SK-N-SH (cell line): ENCODE measurements at regions not wholly inside any gene's neighbourhood (a gene's known extent, or its start where the extent isn't known, plus 50 kb on each side); places are given as distances from the start of the nearest gene placed in this dataset.
A peak's percentile ranks its signal among the peaks of the same experiment; 100 is the strongest.

Experiments used
- CTCF ChIA-PET: fragments of 300-600, 350-600 bp; formaldehyde crosslinking; extraction: SDS; loops from one replicate; lab custom pipeline; 2021; lab: Yijun Ruan, JAX
- POLR2A ChIA-PET: fragments of 350-600 bp; sonication (Branson Sonifier 250); formaldehyde crosslinking; extraction: SDS; loops from one replicate; lab custom pipeline; 2020; ENCODE audit warnings: antibody characterized with exemption, inconsistent platforms; lab: Yijun Ruan, JAX
- DNase-seq: peaks from one replicate; pipeline ENCODE4 v3.0.0; 2012
- H2AFZ ChIP-seq: fragments of 200-600 bp; sonication (generic); 2 replicates; pipeline ENCODE4 v1.8.1; 2016; ENCODE audit warnings: antibody characterized with exemption, mild to moderate bottlenecking, low read depth
- H3F3A ChIP-seq: fragments of 200-600 bp; sonication (generic); replicated peaks from 2 replicates; pipeline ENCODE3; 2016; ENCODE audit warnings: antibody characterized with exemption, mild to moderate bottlenecking; ENCODE audit not compliant: insufficient read depth
- H3K27ac ChIP-seq, 2 experiments: fragments of 200-500 bp in 1 of 2; fragments of 200-600 bp in 1 of 2; sonication (Bioruptor generic) in 1 of 2; sonication (generic), shearing (Covaris generic) in 1 of 2; 2 replicates each; pipeline versions ENCODE4 v1.5.1 to v1.6.1; 2014 to 2016; ENCODE audit warnings: low read depth in 2 of 2, inconsistent platforms in 1 of 2, low read length in 1 of 2, mild to moderate bottlenecking in 1 of 2, mixed read lengths in 1 of 2
- H3K27me3 ChIP-seq: fragments of 200-600 bp; sonication (generic), shearing (Covaris generic); 2 replicates; pipeline ENCODE4 v1.6.1; 2016; ENCODE audit warnings: mixed run types; ENCODE audit not compliant: insufficient read depth
- H3K36me3 ChIP-seq, 2 experiments: fragments of 200-500 bp in 1 of 2; fragments of 200-600 bp in 1 of 2; sonication (Bioruptor generic) in 1 of 2; sonication (generic) in 1 of 2; replicated peaks in 1 of 2; 2 replicates each; pipeline versions ENCODE3 to v1.5.1; 2014 to 2016; ENCODE audit warnings: low read length in 1 of 2, mild to moderate bottlenecking in 1 of 2; ENCODE audit not compliant: insufficient read depth in 2 of 2, control insufficient read depth in 1 of 2
- H3K4me1 ChIP-seq, 2 experiments: fragments of 200-500 bp in 1 of 2; fragments of 200-600 bp in 1 of 2; sonication (Bioruptor generic) in 1 of 2; sonication (generic), shearing (Covaris generic) in 1 of 2; 2 replicates each; pipeline versions ENCODE4 v1.5.1 to v1.6.1; 2014 to 2016; ENCODE audit warnings: low read depth in 1 of 2, low read length in 1 of 2, mixed run types in 1 of 2; ENCODE audit not compliant: insufficient read depth in 2 of 2, control insufficient read depth in 1 of 2
- H3K4me2 ChIP-seq: fragments of 200-600 bp; sonication (generic), shearing (Covaris generic); 2 replicates; pipeline ENCODE4 v1.6.1; 2017; ENCODE audit warnings: mixed run types
- H3K4me3 ChIP-seq, 2 experiments: fragments of 200-500 bp in 1 of 2; fragments of 200-600 bp in 1 of 2; sonication (Bioruptor generic) in 1 of 2; sonication (generic), shearing (Covaris generic) in 1 of 2; 2 replicates each; pipeline versions ENCODE4 v1.5.1 to v1.8.1; 2014 to 2016; ENCODE audit warnings: low read depth in 2 of 2, inconsistent platforms in 1 of 2, low read length in 1 of 2, mild to moderate bottlenecking in 1 of 2, mixed read lengths in 1 of 2, moderate library complexity in 1 of 2
- H3K79me2 ChIP-seq: fragments of 200-600 bp; sonication (generic); 2 replicates; pipeline ENCODE4 v1.8.1; 2017; ENCODE audit warnings: mild to moderate bottlenecking; ENCODE audit not compliant: insufficient read depth
- H3K9ac ChIP-seq: fragments of 200-600 bp; sonication (generic); 2 replicates; pipeline ENCODE4 v1.6.1; 2017; ENCODE audit warnings: mixed run types
- H3K9me2 ChIP-seq: fragments of 200-600 bp; sonication (generic); 2 replicates; pipeline ENCODE4 v1.6.1; 2017; ENCODE audit warnings: mixed run types
- H3K9me3 ChIP-seq: fragments of 200-600 bp; sonication (generic); 2 replicates; pipeline ENCODE4 v1.6.1; 2017; ENCODE audit warnings: mixed run types, mild to moderate bottlenecking, moderate library complexity
- H4K20me1 ChIP-seq: fragments of 200-600 bp; sonication (generic); 2 replicates; pipeline ENCODE4 v1.6.1; 2017; ENCODE audit warnings: mild to moderate bottlenecking, mixed run types; ENCODE audit not compliant: insufficient read depth
- CHD2 ChIP-seq: fragments of 150-350 bp; IDR thresholded peaks from 2 replicates; pipeline ENCODE4 v1.6.1; 2018; ENCODE audit warnings: low read length; ENCODE audit not compliant: partially characterized antibody
- EP300 ChIP-seq, 2 experiments: IDR thresholded peaks; 2 replicates each; pipeline versions ENCODE4 v1.4.0 to v1.6.1; 2012; ENCODE audit warnings: borderline replicate concordance in 1 of 2, low read depth in 1 of 2, low read length in 1 of 2
- FOSL2 ChIP-seq: IDR thresholded peaks from 2 replicates; pipeline ENCODE4 v1.4.0; 2012; ENCODE audit warnings: low read depth, mild to moderate bottlenecking, moderate library complexity, borderline replicate concordance
- MAX ChIP-seq: IDR thresholded peaks from 2 replicates; pipeline ENCODE4 v1.4.0; 2012; ENCODE audit warnings: low read depth
- MXI1 ChIP-seq: IDR thresholded peaks from 2 replicates; pipeline ENCODE4 v1.6.1; 2012; ENCODE audit warnings: mild to moderate bottlenecking, low read depth, low read length, improper control_type of control experiment
- NFIC ChIP-seq: IDR thresholded peaks from 2 replicates; pipeline ENCODE4 v1.4.0; 2012; ENCODE audit warnings: borderline replicate concordance
- REST ChIP-seq: IDR thresholded peaks from 2 replicates; pipeline ENCODE4 v1.6.1; 2012; ENCODE audit warnings: mild to moderate bottlenecking, low read depth, low read length, moderate library complexity
- TEAD4 ChIP-seq: IDR thresholded peaks from 2 replicates; pipeline ENCODE4 v1.4.0; 2012; ENCODE audit warnings: mild to moderate bottlenecking, borderline replicate concordance; ENCODE audit not compliant: insufficient read depth
- WGBS: methylation state at CpG from one replicate; pipeline ENCODE4 v1.1.6; 2017; ENCODE audit warnings: low lambda C conversion rate; 5-methylcytosine and 5-hydroxymethylcytosine counted together

GRCh38 chr4:132123870-132124623 is 1025.0 kb upstream of the PCDH10 start:
- ChIA-PET POLR2A (no interaction called here), CTCF (no interaction called here)
- H3K27ac ChIP-seq: no peak overlapping the region
- DNase-seq: no peak
- H3K4me1 ChIP-seq: no peaks in the 10 kb centered on the region
- WGBS: 72% methylated on average over 15 of the region's 15 CpGs
- TF ChIP-seq NFIC: no peak
- H3K79me2 ChIP-seq: no peaks in the 10 kb centered on the region
- H3K4me3 ChIP-seq: no peak overlapping the region
- H4K20me1 ChIP-seq: no peaks in the 10 kb centered on the region
- H3K9me2 ChIP-seq: no peaks in the 10 kb centered on the region
- H2AFZ ChIP-seq: 0 out of 2 replicates have a peak overlapping the region, but pooled peaks have one; percentile 29
- no peaks in the 10 kb centered on the region for H3K36me3 ChIP-seq
- no peaks in the 10 kb centered on the region for H3K27me3 ChIP-seq
- H3K9ac ChIP-seq: no peak overlapping the region
- H3F3A ChIP-seq: no peaks in the 10 kb centered on the region
- 0 out of 2 replicates have a peak overlapping the region, but pooled peaks have one; percentile 33 for H3K4me2 ChIP-seq
- H3K9me3 ChIP-seq: no peaks in the 10 kb centered on the region

GRCh38 chr4:132124624-132124974 is 1024.5 kb upstream of the PCDH10 start:
- ChIA-PET POLR2A (no interaction called here), CTCF (no interaction called here)
- no peaks in the 10 kb centered on the region for H3K79me2 ChIP-seq
- no peaks in the 10 kb centered on the region for H4K20me1 ChIP-seq
- H3K4me2 ChIP-seq: no peak overlapping the region
- H3K9me3 ChIP-seq: no peaks in the 10 kb centered on the region
- 18% methylated on average over 1 of the region's 1 CpG for WGBS
- H3K27me3 ChIP-seq: no peaks in the 10 kb centered on the region
- H3K9ac ChIP-seq: no peak overlapping the region
- no peaks in the 10 kb centered on the region for H3K4me1 ChIP-seq
- DNase-seq: no peak
- H3K36me3 ChIP-seq: no peaks in the 10 kb centered on the region
- no peak overlapping the region for H3K27ac ChIP-seq
- no peaks in the 10 kb centered on the region for H3K9me2 ChIP-seq
- no peak overlapping the region for H2AFZ ChIP-seq
- H3F3A ChIP-seq: no peaks in the 10 kb centered on the region
- no peak for TF ChIP-seq CHD2
- TF ChIP-seq TEAD4: no peak
- no peak for TF ChIP-seq MXI1
- no peak for TF ChIP-seq EP300 (IDR thresholded peaks at IDR 0.05; ENCODE audit: borderline replicate concordance in 1 of 2, low read depth in 1 of 2, low read length in 1 of 2)
- TF ChIP-seq FOSL2: no peak
- no peak for TF ChIP-seq REST
- TF ChIP-seq MAX: no peak
- H3K4me3 ChIP-seq: no peak overlapping the region
